Stimulated activated CD4-positive, alpha-beta T cell treated with anti-CD3 and anti-CD28 coated beads, Interleukin-12 subunit alpha, Interleukin-12 subunit beta, amount 100 ng/mL, for 24 hours (primary cell): ENCODE measurements at regions not wholly inside any gene's neighbourhood (a gene's known extent, or its start where the extent isn't known, plus 50 kb on each side); places are given as distances from the start of the nearest gene placed in this dataset.

Experiments
- DNase-seq, 2 experiments: peaks; one replicate each; pipeline ENCODE4 v3.0.0-alpha.2; 2020; ENCODE audit warnings: low read depth in 2 of 2

- DNase-seq, result no peak
These were observed 73.4 kb upstream of the TP63 start for GRCh38 chr3:189557824-189558223.

- DNase-seq, result no peak
These were observed 69.9 kb upstream of the TP63 start for GRCh38 chr3:189561256-189561655.

- DNase-seq, result peak in 1 of 2 experiments; percentile 23
These were observed 67.2 kb upstream of the TP63 start for GRCh38 chr3:189563853-189564563.

- no peak for DNase-seq
These were observed 64.5 kb upstream of the TP63 start for GRCh38 chr3:189566550-189567130.

GRCh38 chr3:189567322-189567721 is 63.9 kb upstream of the TP63 start:
- no peak for DNase-seq

GRCh38 chr3:189567766-189568420 is 63.3 kb upstream of the TP63 start:
- no peak for DNase-seq

- DNase-seq, result no peak
These were observed 62.2 kb upstream of the TP63 start for GRCh38 chr3:189568961-189569360.

GRCh38 chr3:189569473-189569872 is 61.7 kb upstream of the TP63 start:
- DNase-seq, result no peak

- DNase-seq, result no peak
These were observed 60.3 kb upstream of the TP63 start for GRCh38 chr3:189570916-189571315.

- DNase-seq, result no peak
These were observed 58.9 kb upstream of the TP63 start for GRCh38 chr3:189572249-189572648.

- no peak for DNase-seq
These were observed 58.2 kb upstream of the TP63 start for GRCh38 chr3:189573004-189573403.

- no peak for DNase-seq
These were observed 54.7 kb upstream of the TP63 start for GRCh38 chr3:189576486-189576885.

- DNase-seq, result no peak
These were observed 53.9 kb upstream of the TP63 start for GRCh38 chr3:189577050-189577951.

- DNase-seq, result no peak
These were observed 51.0 kb upstream of the TP63 start for GRCh38 chr3:189580190-189580589.
